Activated CD4-positive, alpha-beta memory T cell treated with anti-CD3 and anti-CD28 coated beads, Interleukin-2, amount 10 ng/mL, durations not matched to agents 7 days and 5 days (primary cell): ENCODE measurements at regions not wholly inside any gene's neighbourhood (a gene's known extent, or its start where the extent isn't known, plus 50 kb on each side); places are given as distances from the start of the nearest gene placed in this dataset.

Source experiments
- CTCF ChIA-PET: fragments of 350-600 bp; sonication (Branson Sonifier 250); formaldehyde crosslinking; loops from one replicate; lab custom pipeline; 2021; ENCODE audit warnings: antibody characterized with exemption, inconsistent platforms; lab: Charles Lee
- POLR2A ChIA-PET: fragments of 350-600 bp; sonication (Branson Sonifier 250); formaldehyde crosslinking; loops from one replicate; lab custom pipeline; 2021; ENCODE audit warnings: antibody characterized with exemption; lab: Charles Lee
- DNase-seq: peaks from one replicate; pipeline ENCODE4 v3.0.0-alpha.2; 2020
- H3K27ac Mint-ChIP-seq: one replicate; pipeline ENCODE4 v1.8.0; 2021; ENCODE audit warnings: mild to moderate bottlenecking, mixed read lengths
- H3K27me3 Mint-ChIP-seq: one replicate; pipeline ENCODE4 v1.8.0; 2021; ENCODE audit warnings: mixed read lengths
- H3K36me3 Mint-ChIP-seq: one replicate; pipeline ENCODE4 v1.8.0; 2021; ENCODE audit warnings: low read depth, mixed read lengths
- H3K4me1 Mint-ChIP-seq: one replicate; pipeline ENCODE4 v1.8.0; 2021; ENCODE audit warnings: mixed read lengths
- H3K4me3 Mint-ChIP-seq: one replicate; pipeline ENCODE4 v1.8.0; 2021; ENCODE audit warnings: mild to moderate bottlenecking, mixed read lengths
- H3K9me3 Mint-ChIP-seq: one replicate; pipeline ENCODE4 v1.8.0; 2021; ENCODE audit warnings: mixed read lengths

DNA sequence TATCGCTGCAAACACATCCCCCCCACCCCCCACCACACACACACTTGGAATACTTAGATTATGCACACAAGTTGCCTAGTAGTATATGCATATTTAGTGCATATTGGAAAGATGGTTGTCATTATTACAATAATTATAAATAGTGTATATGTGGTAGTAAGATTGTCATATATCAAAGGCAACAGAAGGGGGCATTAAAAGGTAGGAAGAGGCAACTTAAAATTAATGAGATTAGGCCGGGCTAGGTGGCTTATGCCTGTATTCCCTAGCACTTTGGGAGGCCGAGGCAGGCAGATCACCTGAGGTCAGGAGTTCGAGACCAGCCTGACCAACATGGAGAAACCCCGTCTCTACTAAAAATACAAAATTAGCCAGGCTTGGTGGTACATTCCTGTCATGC, 52.1 kb downstream of the GSC start:
- POLR2A ChIA-PET: no interaction called here
- no peak overlapping the region for H3K27ac Mint-ChIP-seq
- no peaks in the 10 kb centered on the region for H3K36me3 Mint-ChIP-seq
- no peaks in the 10 kb centered on the region for H3K4me1 Mint-ChIP-seq
- H3K4me3 Mint-ChIP-seq: no peak overlapping the region
- no peaks in the 10 kb centered on the region for H3K9me3 Mint-ChIP-seq
- H3K27me3 Mint-ChIP-seq: peaks cover 3% of the 10 kb centered on the region
- CTCF ChIA-PET: no interaction called here
- DNase-seq: no peak

DNA sequence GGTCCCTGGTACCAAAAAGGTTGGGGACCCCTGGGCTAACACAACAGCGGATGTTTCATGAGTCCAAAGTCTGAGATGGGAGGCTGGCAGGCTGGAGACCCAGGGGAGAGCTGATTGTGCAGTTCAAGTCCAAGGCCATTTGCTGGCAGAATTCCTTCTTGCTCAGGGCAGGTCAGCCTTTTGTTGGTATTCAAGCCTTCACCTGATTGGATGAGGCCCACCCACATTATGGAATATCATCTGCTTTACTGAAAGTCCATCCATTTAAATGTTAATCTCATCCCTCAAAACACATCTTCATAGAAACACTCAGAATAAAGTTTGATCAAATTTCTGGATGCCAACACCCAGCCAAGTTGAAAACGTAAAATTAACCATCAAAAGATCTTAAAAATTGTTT, 52.9 kb downstream of the GSC start:
- ChIA-PET POLR2A (no interaction called here), CTCF (no interaction called here)
- Mint-ChIP-seq H3K27ac (no peak overlapping the region), H3K36me3 (no peaks in the 10 kb centered on the region), H3K27me3 (peaks cover 1% of the 10 kb centered on the region), H3K9me3 (no peaks in the 10 kb centered on the region), H3K4me1 (no peaks in the 10 kb centered on the region), H3K4me3 (no peak overlapping the region)
- DNase-seq: no peak

DNA sequence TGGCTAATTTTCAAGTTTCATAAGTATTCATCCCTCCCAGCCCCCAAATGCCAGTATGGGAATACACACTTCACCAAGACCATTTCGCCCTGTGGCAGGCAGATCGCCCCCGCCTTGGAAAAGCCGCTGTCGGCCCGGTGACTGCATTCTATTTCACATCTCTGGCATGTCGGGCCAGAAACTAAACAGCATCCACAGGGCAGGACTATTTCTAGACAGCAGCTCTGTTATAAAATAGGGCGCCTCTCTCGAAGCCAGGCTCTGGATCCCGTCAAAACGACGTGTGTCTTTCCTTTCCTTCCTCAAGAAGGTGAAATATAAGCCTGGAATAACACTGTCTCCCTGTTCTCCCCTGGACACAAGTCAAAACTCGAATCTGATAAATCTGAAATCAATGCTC, 56.8 kb downstream of the GSC start:
- DNase-seq: no peak
- Mint-ChIP-seq H3K36me3 (no peaks in the 10 kb centered on the region), H3K9me3 (no peaks in the 10 kb centered on the region), H3K27me3 (peaks cover 5% of the 10 kb centered on the region), H3K27ac (no peak overlapping the region), H3K4me3 (no peak overlapping the region), H3K4me1 (no peaks in the 10 kb centered on the region)
- CTCF ChIA-PET: no interaction called here
- POLR2A ChIA-PET: no interaction called here

DNA sequence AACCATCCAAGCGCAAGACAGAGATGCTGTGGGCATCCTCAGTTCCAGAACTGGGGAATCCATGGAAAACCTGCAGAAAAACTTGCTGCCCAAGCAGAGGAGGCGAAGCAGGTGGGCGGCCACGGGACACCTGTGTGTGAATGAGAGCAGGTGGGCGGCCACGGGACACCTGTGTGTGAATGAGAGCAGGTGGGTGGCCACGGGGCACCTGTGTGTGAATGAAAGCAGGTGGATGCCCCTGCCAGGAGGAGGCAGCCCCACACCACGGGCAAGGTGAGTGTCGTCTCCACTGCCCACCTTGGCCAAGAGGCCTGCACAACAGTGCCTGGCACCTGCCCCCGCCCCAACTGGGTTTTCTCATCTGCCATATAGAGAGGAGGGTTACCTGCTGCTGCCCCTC, 59.2 kb downstream of the GSC start:
- DNase-seq: no peak
- CTCF ChIA-PET: no interaction called here
- Mint-ChIP-seq H3K4me3 (no peak overlapping the region), H3K4me1 (no peaks in the 10 kb centered on the region), H3K9me3 (no peaks in the 10 kb centered on the region), H3K27ac (no peak overlapping the region), H3K36me3 (no peaks in the 10 kb centered on the region), H3K27me3 (peaks cover 7% of the 10 kb centered on the region)
- POLR2A ChIA-PET: no interaction called here

DNA sequence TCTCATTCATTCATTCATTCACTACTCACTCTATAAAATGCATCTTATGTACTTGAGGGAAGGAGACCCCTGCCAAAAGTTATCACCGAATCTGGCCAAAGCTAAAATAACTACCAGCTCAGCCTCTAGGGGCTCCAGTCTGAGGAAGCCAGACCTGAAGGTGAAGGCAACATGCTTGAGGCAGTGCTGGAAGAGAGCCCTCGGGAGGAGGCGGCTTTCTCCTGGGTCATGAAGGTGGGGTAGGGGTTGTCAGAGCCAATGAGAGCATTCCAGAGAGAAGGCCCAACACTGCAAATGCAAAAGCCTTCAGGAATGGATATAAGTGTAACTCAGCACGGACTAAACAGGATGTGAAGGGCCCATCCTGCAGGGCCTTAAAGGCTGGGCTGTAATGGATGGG, 62.4 kb downstream of the GSC start:
- Mint-ChIP-seq H3K27me3 (peaks cover 7% of the 10 kb centered on the region), H3K4me1 (no peaks in the 10 kb centered on the region), H3K36me3 (no peaks in the 10 kb centered on the region), H3K9me3 (no peaks in the 10 kb centered on the region), H3K27ac (no peak overlapping the region), H3K4me3 (no peak overlapping the region)
- no peak for DNase-seq
- ChIA-PET CTCF (no interaction called here), POLR2A (no interaction called here)

DNA sequence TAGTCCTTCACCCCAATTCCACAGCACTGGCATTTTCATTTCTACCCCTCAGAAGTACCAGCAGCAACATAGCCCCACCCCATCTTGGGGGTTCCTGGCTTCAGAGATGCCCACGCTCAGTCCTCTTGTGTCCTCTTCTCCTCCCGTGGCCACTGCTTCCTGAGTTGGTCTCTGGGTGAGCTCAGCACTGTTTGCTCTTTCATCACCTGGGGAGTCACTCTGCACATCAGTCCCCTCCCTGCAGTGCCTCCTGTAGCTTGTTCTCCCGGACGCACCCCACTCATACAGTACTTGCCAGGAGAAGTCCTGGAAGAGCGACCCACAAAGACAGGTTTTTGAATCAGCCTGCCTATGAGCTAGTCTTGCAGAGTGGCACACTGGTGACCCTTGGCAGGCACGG, 63.8 kb downstream of the GSC start:
- Mint-ChIP-seq H3K27me3 (peaks cover 7% of the 10 kb centered on the region), H3K36me3 (no peaks in the 10 kb centered on the region), H3K9me3 (no peaks in the 10 kb centered on the region), H3K4me3 (no peak overlapping the region), H3K27ac (no peak overlapping the region), H3K4me1 (no peaks in the 10 kb centered on the region)
- CTCF ChIA-PET: interaction anchor here (0.6 kb wide), 1 partner anchor 16 kb away, joined by 3 read pairs; no protein-coding TSS in a partner anchor
- POLR2A ChIA-PET: no interaction called here
- no peak for DNase-seq

DNA sequence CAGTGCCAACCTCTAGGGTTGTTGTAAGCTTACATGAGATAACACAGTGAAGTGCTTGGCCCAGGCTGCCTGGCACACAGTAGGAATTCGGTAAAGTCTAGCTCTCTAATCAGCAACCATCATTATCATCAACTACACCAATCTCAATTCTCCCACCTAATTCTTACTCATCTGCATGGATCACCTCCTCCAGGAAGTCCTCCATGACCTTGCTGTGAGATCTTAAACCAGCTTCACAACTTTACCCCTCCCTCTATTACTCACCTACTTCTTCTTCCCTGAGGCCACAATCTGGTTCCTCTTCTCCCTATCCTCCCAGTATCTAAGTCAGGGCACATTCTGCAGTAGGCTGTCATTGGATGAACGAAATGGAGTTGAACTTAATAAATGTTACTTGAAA, 67.3 kb downstream of the GSC start:
- Mint-ChIP-seq H3K36me3 (no peaks in the 10 kb centered on the region), H3K27ac (no peak overlapping the region), H3K4me3 (no peak overlapping the region), H3K4me1 (no peaks in the 10 kb centered on the region), H3K9me3 (no peaks in the 10 kb centered on the region), H3K27me3 (peaks cover under 1% of the 10 kb centered on the region)
- ChIA-PET CTCF (no interaction called here), POLR2A (no interaction called here)
- DNase-seq: no peak

DNA sequence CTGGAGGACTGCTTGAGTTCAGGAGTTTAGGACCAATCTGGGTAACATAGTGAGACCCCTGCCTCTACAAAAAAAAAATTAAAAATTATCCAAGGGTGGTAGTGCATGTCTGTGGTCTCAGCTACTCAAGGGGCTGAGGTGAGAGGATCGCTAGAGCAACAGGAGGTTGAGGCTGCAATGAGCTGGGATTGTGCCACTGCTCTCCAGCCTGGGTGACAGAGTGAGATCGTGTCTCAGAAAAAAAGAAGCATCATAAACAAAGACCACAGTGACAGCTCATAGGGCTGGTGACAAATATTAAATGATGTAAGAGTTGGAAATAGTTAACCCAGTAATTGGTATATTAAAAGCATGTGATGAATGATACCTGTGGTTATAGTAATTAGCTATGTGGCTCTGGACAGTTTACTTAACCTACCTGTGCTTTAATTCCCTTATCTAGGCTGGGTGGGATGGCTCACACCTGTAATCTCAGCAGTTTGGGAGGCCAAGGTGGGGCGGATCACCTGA, 68.0 kb downstream of the GSC start:
- POLR2A ChIA-PET: no interaction called here
- no peak for DNase-seq
- CTCF ChIA-PET: no interaction called here
- H3K27ac Mint-ChIP-seq: no peak overlapping the region
- H3K9me3 Mint-ChIP-seq: no peaks in the 10 kb centered on the region
- no peaks in the 10 kb centered on the region for H3K36me3 Mint-ChIP-seq
- H3K4me1 Mint-ChIP-seq: no peaks in the 10 kb centered on the region
- no peak overlapping the region for H3K4me3 Mint-ChIP-seq
- H3K27me3 Mint-ChIP-seq: no peaks in the 10 kb centered on the region

DNA sequence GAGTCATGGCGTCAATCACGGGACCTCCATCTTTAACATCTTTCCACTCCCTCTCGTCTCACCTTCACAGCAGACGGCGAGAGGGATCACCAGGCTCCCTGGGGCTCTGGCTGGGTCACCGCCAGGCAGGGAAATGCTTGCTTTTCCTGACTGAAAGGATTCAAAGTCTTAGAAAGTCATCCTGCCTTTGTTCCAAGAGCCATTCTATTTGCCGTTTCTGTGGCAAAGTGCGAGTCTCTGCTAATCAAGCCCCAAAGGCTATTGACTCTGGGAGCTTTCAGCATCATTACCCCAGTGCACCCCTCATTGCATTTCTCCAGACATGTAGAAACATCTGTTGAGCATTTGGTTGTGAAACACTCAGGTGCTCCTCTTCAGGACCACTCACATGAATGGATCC, 69.6 kb downstream of the GSC start:
- POLR2A ChIA-PET: no interaction called here
- no peak for DNase-seq
- Mint-ChIP-seq H3K27me3 (no peaks in the 10 kb centered on the region), H3K27ac (no peak overlapping the region), H3K4me3 (no peak overlapping the region), H3K36me3 (no peaks in the 10 kb centered on the region), H3K9me3 (no peaks in the 10 kb centered on the region), H3K4me1 (no peaks in the 10 kb centered on the region)
- CTCF ChIA-PET: no interaction called here

DNA sequence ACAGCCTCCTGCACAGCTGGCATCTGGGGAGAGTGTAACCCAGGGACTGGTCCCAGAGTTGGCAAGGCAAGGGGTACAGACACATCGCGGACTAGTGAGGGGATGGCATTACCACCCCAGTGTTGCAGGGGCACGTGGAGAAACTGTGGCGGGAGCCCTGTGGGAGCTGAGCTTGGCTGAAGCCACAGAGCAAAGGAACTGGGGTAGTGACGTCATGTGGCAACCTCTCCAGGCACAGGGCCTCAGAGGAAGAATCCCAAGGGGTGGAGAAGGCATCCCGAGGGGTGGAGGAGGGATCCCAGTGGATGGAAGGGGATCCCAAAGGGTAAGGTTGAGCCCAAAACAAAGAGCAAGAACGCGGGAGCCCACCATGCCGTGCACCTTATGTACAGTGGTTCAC, 70.1 kb downstream of the GSC start:
- CTCF ChIA-PET: no interaction called here
- H3K36me3 Mint-ChIP-seq: no peaks in the 10 kb centered on the region
- H3K4me1 Mint-ChIP-seq: no peaks in the 10 kb centered on the region
- H3K9me3 Mint-ChIP-seq: no peaks in the 10 kb centered on the region
- H3K4me3 Mint-ChIP-seq: no peak overlapping the region
- H3K27ac Mint-ChIP-seq: no peak overlapping the region
- POLR2A ChIA-PET: no interaction called here
- DNase-seq: no peak
- H3K27me3 Mint-ChIP-seq: no peaks in the 10 kb centered on the region

DNA sequence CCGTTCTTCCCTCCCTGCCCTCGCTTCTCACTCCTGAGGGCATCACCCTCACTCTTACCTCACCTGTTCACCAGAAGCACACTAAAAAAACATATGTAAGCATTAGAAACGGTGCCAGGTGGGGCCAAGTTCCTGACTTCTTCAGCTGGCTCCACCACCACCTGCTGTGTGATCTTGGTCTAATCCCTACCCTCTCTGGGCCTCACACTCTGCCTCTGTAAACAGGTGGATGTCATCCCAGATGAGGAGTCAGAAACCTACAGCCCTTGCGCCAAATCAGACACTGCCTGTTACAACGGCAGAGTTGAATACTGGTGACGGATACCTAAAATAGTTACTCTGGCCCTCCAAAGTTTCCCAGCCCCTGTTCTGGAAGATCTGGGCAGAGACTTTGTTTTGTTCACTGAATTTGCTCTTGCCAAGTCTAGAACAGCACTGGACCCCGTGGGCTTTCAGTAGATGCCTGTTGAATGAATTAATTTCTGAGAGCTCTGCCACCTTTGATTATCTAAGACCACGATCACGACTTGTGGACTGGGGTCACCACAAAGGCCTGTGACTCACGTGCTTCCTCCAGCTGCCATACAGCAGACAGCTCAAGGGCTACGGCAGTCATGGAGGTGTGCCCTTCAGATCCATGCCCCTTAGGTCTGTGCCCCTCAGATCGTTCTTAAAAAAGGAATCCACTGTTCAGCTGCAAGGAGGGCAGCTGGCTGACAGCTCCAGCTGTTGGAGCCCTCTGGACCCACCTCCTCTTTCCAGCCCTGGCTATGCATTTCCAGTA, 71.9 kb downstream of the GSC start:
- Mint-ChIP-seq H3K27ac (no peak overlapping the region), H3K9me3 (no peaks in the 10 kb centered on the region), H3K4me3 (no peak overlapping the region), H3K4me1 (no peaks in the 10 kb centered on the region), H3K36me3 (no peaks in the 10 kb centered on the region), H3K27me3 (no peaks in the 10 kb centered on the region)
- ChIA-PET POLR2A (no interaction called here), CTCF (interaction anchor here (0.8 kb wide), 1 partner anchor 7 kb away, joined by 3 read pairs; no protein-coding TSS in a partner anchor)
- DNase-seq: no peak

DNA sequence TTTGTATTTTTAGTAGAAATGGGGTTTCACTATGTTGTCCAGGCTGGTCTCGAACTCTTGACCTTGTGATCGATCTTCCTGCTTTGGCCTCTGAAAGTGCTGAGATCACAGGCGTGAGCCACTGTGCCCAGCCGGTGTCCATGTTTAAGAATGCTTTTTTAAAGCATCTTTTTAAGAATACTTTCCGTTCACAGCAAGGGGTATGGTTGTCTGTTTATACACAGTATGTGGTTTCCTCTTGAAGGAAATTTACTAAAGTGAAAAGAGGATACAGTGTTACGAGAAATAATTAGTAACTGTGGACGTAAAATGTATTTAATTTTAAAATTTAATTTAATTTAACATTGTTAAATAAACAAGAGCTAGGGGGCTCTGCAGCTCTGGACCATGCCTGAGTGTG, 73.4 kb downstream of the GSC start:
- no peaks in the 10 kb centered on the region for H3K9me3 Mint-ChIP-seq
- ChIA-PET POLR2A (no interaction called here), CTCF (no interaction called here)
- no peak overlapping the region for H3K27ac Mint-ChIP-seq
- no peaks in the 10 kb centered on the region for H3K4me1 Mint-ChIP-seq
- DNase-seq: no peak
- H3K36me3 Mint-ChIP-seq: no peaks in the 10 kb centered on the region
- H3K27me3 Mint-ChIP-seq: no peaks in the 10 kb centered on the region
- no peak overlapping the region for H3K4me3 Mint-ChIP-seq

DNA sequence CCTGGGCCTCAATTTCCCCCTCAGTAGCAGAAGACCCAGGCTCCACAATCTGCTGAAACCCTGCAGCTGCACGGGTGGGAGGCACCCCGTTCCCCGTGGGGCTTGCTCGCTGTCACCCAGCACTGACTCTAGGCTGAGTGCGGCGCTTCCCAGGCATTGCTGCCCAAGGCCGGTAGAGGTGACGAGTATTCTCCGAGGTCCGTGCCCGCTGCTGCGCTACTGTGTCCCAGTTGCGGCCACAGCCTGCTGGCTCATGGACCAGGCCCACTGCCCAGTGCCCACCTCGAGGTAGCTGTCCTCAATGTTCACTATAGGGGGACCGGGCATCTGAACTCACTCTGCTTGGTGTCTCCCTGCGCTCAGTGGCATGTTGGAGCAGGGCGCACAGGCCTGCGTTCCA, 74.7 kb downstream of the GSC start:
- CTCF ChIA-PET: no interaction called here
- H3K9me3 Mint-ChIP-seq: no peaks in the 10 kb centered on the region
- H3K4me3 Mint-ChIP-seq: no peak overlapping the region
- H3K4me1 Mint-ChIP-seq: no peaks in the 10 kb centered on the region
- H3K36me3 Mint-ChIP-seq: no peaks in the 10 kb centered on the region
- H3K27me3 Mint-ChIP-seq: peaks cover 1% of the 10 kb centered on the region
- POLR2A ChIA-PET: no interaction called here
- H3K27ac Mint-ChIP-seq: no peak overlapping the region
- no peak for DNase-seq

DNA sequence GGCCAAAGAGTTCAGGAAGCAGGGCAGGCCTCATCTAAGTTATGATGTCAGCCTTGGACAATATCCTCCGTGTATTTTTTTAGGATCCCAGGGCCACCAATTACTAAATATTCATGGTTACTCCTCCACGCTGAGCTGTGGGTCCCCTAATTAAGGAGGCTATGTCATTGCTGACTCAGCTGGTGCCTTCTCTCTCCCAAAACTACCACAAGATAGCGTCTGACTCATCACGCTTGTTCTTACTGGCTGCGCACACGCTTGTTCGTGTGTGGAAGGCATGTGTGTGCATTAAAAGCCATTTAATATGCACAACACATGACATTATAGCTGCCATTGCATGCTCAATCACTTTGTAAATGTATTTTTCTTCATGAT, 78.3 kb downstream of the GSC start:
- no peaks in the 10 kb centered on the region for H3K36me3 Mint-ChIP-seq
- peaks cover 5% of the 10 kb centered on the region for H3K27me3 Mint-ChIP-seq
- no peak overlapping the region for H3K4me3 Mint-ChIP-seq
- H3K27ac Mint-ChIP-seq: no peak overlapping the region
- ChIA-PET POLR2A (no interaction called here), CTCF (no interaction called here)
- H3K9me3 Mint-ChIP-seq: no peaks in the 10 kb centered on the region
- DNase-seq: no peak
- no peaks in the 10 kb centered on the region for H3K4me1 Mint-ChIP-seq
